Retina (tissue), 1 donor: ENCODE measurements at regions not wholly inside any gene's neighbourhood (a gene's known extent, or its start where the extent isn't known, plus 50 kb on each side); places are given as distances from the start of the nearest gene placed in this dataset.
"Not testable (repeated sequence)": the region's sequence is repeated elsewhere in the genome, so short reads cannot be mapped to it uniquely, and the experiment has no call there.

Source experiments
- DNase-seq: peaks from one replicate; pipeline ENCODE4 v3.0.0-alpha.2; 2016

GRCh38 chr14:104305511-104306449 lies 167.4 kb downstream of the KIF26A start:
- no peak for DNase-seq

GRCh38 chr14:104306450-104307040 lies 168.2 kb downstream of the KIF26A start:
- no peak for DNase-seq

- DNase-seq, result no peak
These were observed 168.8 kb downstream of the KIF26A start for GRCh38 chr14:104307246-104307626.

- DNase-seq, result no peak
These were observed 169.4 kb downstream of the KIF26A start for GRCh38 chr14:104307627-104308401.

- DNase-seq, result not testable (repeated sequence)
These were observed 170.1 kb downstream of the KIF26A start for GRCh38 chr14:104308534-104308933.

GRCh38 chr14:104309657-104310369 lies 171.4 kb downstream of the KIF26A start:
- DNase-seq, result no peak

- no peak for DNase-seq
These were observed 173.0 kb downstream of the KIF26A start for GRCh38 chr14:104311358-104311757.

- no peak for DNase-seq
These were observed 175.3 kb downstream of the KIF26A start for GRCh38 chr14:104313674-104314073.

GRCh38 chr14:104314251-104314941 lies 176.0 kb downstream of the KIF26A start:
- DNase-seq, result peak; percentile 1

- DNase-seq, result no peak
These were observed 176.8 kb downstream of the KIF26A start for GRCh38 chr14:104315169-104315568.

GRCh38 chr14:104315625-104316024 lies 177.2 kb downstream of the KIF26A start:
- DNase-seq, result no peak

GRCh38 chr14:104316121-104316722 lies 177.8 kb downstream of the KIF26A start:
- no peak for DNase-seq

- no peak for DNase-seq
These were observed 178.5 kb downstream of the KIF26A start for GRCh38 chr14:104316723-104317491.

GRCh38 chr14:104317492-104317805 lies 179.1 kb downstream of the KIF26A start:
- DNase-seq, result no peak

- no peak for DNase-seq
These were observed 179.7 kb downstream of the KIF26A start for GRCh38 chr14:104317975-104318557.

GRCh38 chr14:104318558-104319490 lies 180.4 kb downstream of the KIF26A start:
- DNase-seq, result no peak

GRCh38 chr14:104319491-104320241 lies 181.3 kb downstream of the KIF26A start:
- DNase-seq, result peak; percentile 11

- peak; percentile 32 for DNase-seq
These were observed 182.3 kb downstream of the KIF26A start for GRCh38 chr14:104320611-104321086.
